Left cardiac atrium (tissue), 4 donors: ENCODE measurements at regions not wholly inside any gene's neighbourhood (a gene's known extent, or its start where the extent isn't known, plus 50 kb on each side); places are given as distances from the start of the nearest gene placed in this dataset.
"Not testable (repeated sequence)": the region's sequence is repeated elsewhere in the genome, so short reads cannot be mapped to it uniquely, and the experiment has no call there.

Source experiments
- ATAC-seq, 2 donors: fragments of 200-7000 bp; cut with Tn5 transposase; one replicate each; pipeline ENCODE4 v1.9.1; 2020; ENCODE audit warnings: mild to moderate bottlenecking in 2 of 2, moderate library complexity in 2 of 2
- DNase-seq: peaks from one replicate; pipeline ENCODE4 v3.0.0-alpha.2; 2020
- intact Hi-C, 2 donors: fragments of 100-400 bp; cut with DNase I; formaldehyde crosslinking; loops; one replicate each; pipeline versions ENCODE4 v1.14.1 to v1.15.1; 2022 to 2023
- donor health status: DM: no; HTN: yes; CAD: no.
- donor health status: DM: no; HTN: yes; CAD: no; lungs with severe emphysema.
- donor health status: DM: yes; HTN: yes; CAD: no.
- donor health status: Dilated cardiomyopathy.

DNA sequence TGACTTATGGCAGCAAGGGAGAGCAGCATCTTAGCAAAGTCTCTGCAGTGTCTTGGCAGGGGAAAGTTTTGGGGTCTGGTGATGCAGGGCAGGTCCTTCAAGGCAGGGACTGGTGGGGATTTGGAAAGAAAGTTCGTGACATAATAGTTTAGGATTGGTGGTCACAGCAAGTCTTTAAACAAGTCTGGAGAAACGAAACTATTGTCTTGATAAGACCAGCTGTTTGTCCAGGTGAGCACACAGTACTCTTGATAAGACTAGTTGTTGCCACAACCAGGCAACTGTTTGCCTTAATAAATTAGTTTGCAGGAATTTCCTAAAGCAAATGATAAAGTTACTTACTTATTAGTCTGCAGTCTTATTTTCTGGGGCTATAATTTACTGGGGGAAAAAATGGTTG, 136.1 kb downstream of the AKR1D1 start:
- no peak for DNase-seq
- no peak for ATAC-seq
- intact Hi-C loops = no loop called here

- intact Hi-C loops = no loop called here
- no peak for DNase-seq
- no peak for ATAC-seq
Observed at GRCh38 chr7:138214926-138215325, 138.7 kb downstream of the AKR1D1 start.

GRCh38 chr7:138220321-138220720, 144.1 kb downstream of the AKR1D1 start:
- ATAC-seq, intact Hi-C loops: not testable (repeated sequence)

GRCh38 chr7:138221388-138221787, 145.1 kb downstream of the AKR1D1 start:
- DNase-seq, ATAC-seq, intact Hi-C loops: not testable (repeated sequence)

More at GRCh38 chr7:138220321-138220720, 144.1 kb downstream of the AKR1D1 start:
- DNase-seq = not testable (repeated sequence)

- intact Hi-C loops = no loop called here
- no peak for ATAC-seq
Observed at GRCh38 chr7:138223402-138223879, 147.2 kb downstream of the AKR1D1 start.

DNA sequence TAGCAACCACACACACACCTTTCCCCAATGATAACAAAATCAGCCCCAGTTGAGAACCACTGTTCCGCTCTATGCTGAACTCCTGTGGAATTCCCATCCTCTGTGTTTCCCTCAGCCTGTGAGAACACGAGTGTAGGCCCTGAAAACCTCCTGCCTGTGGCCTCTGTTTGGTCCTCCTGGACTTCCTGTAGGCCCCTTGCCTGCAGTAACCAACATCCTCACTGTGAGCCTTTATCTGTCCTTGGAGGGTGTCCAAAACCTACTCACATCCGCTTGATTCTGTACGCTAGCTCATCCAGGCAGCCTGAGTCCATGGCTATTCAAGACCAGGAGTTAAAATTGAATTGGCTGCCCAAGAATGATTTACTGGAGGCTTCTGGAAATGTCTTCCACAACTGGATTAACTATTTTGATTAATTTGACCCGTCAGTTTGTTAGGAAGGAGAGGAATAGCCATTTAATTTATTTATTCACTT, 149.8 kb downstream of the AKR1D1 start:
- intact Hi-C loops = no loop called here
- ATAC-seq = peak; percentile 38 to 73
- DNase-seq = peak; percentile 50

More at GRCh38 chr7:138223402-138223879, 147.2 kb downstream of the AKR1D1 start:
- DNase-seq = no peak

DNA sequence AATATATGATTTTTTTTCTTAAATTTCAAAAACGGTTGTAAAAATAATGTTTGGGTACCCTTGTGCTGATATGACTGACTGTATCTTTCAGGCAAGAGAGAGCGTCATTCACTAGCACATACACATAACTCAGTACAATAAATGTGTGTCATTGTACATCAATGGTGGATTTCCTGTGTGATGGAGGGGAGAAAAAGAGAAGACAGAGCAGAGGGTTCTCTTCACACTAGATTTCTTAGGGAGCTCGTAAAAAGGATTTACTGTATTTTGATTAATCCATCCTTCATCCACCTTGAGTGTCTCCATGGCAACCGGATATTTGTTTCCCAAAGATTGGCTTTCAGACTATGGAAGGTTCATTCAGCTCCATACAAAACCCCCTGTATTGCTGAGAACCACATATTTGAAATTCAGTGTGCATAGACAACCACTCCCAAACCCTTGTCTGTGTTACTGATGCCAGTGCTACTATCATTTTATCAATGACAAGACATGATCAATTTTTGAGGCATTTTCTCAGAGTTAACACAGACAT, 150.6 kb downstream of the AKR1D1 start:
- ATAC-seq = no peak

DNA sequence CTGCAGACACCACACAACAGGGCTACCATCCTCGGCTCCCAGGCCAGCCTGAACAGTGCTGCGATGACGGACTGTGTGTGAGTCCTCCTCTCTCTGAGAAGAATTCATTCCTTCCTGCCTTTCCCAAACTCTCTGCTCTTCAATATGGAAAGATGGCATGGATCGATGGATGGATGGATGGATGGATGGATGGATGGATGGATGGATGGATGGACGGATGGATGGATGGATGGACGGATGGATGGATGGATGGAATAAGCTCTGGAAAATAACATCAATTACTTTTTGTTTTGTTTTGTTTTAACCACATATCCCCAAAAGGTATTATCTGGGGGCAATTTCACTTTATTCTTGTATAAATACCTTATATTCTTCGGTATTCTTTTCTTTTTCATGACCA, 151.9 kb downstream of the AKR1D1 start:
- intact Hi-C loops = no loop called here
- ATAC-seq = no peak
- no peak for DNase-seq

More for the DNA sequence above, 150.6 kb downstream of the AKR1D1 start:
- no peak for DNase-seq
- intact Hi-C loops = no loop called here

DNA sequence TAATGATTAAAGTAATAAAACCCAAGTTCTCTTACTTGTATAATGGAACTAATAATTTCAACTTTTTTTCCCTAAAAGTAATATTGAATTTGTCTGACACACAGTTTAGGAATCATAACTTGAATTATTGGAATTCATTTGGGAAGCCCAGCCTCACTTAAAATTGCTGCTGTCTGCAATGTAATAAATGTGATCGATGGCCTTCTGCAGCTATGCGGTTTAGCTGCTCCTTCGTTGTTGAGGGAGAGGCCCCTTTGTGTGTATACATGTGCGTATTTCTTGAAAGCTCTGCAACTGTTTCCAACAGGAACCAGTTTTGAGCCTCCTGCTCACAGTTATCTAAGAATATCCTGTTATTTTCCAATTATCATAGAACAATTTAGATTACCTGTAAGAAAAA, 152.5 kb downstream of the AKR1D1 start:
- intact Hi-C loops = no loop called here
- DNase-seq (no peak), ATAC-seq (no peak)

DNA sequence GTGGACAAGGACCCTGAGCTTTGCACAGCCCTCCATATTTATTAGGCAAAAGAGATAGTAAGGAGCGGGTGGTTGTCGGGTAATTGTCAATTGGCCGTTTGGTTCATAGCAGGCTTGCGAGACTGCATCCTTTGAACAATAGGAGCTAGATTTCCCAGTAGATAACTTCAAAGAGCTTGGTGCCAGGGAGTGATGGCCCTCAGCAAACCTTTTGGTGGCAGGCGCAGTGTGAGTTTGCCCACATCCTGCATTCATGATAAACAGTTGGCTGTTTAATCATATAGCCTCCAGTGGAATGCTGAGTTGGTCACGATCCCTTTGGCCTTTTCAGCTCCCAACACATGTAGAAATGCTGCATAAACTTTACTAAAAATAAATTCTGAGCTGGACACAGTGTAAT, 156.9 kb downstream of the AKR1D1 start:
- intact Hi-C loops = no loop called here
- ATAC-seq (no peak), DNase-seq (no peak)

- DNase-seq (no peak), ATAC-seq (peak in 1 of 2 donors; percentile 42)
- intact Hi-C loops = no loop called here
Observed at GRCh38 chr7:138235207-138235606, 158.9 kb downstream of the AKR1D1 start.

DNA sequence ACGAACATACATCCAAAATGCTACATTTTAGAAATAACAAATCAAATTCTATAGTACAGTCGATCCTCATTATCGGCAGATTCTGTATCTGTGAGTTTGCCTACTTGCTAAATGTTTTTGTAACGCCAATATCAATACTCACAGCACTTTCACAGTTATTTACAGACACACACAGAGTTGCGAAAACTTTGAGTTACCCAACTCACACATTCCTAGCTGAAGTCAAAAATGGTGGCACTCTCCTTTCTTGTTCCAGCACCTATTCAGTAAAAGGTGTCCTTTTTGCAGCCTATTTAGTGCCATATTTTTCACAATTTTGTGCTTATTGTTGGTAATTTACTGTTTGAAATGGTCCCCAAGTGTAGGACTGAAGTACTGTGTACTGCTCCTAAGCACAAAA, 161.7 kb downstream of the AKR1D1 start:
- intact Hi-C loops = no loop called here
- ATAC-seq (no peak), DNase-seq (no peak)

DNA sequence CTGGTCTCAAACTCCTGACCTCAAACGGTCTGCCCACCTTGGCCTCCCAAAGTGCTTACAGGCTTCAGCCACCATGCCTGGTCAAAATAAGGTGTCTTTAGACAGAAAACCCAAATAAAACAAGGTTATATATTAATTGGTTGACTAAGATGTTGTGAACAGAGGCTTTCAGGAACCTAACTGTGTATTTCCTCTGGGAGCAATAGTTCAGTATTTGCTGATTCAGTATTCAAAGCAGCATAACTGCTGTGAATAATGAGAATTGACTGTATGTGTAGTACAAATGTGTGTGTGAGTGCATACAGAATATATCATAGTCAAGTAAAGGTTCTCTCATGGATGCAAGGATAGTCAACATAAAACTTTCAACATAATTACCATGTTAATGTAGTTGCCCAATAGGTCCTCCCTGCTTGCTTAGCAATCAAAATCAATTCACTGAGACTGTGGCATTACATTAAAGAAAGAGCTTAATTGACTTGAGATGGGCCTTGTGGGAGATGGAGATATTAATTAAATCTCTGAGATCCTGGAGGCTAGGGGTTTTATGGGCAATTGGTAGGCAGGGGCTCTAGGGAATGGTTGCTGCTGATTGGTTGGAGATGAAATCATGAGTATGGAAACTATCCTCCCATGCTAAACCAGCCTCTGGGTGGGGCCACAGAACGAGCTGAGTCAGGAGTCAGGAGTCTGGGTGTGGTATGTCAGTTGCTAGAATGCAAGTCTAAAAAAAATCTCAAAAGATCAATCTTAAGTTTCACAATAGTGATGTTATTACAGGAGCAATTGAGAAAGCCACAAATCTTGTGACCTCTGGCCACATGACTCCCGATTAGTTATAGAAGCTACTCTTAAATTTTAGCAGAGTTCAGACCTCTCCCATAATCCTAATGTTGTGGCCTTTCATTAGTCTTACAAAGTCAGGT, 162.7 kb downstream of the AKR1D1 start:
- ATAC-seq = no peak
- intact Hi-C loops = no loop called here
- DNase-seq = no peak

- intact Hi-C loops = no loop called here
- ATAC-seq (peak in 1 of 2 donors; percentile 79), DNase-seq (no peak)
Observed at GRCh38 chr7:138243430-138243829, 167.2 kb downstream of the AKR1D1 start.

- intact Hi-C loops = no loop called here
Observed at GRCh38 chr7:138243836-138244235, 167.6 kb downstream of the AKR1D1 start.

DNA sequence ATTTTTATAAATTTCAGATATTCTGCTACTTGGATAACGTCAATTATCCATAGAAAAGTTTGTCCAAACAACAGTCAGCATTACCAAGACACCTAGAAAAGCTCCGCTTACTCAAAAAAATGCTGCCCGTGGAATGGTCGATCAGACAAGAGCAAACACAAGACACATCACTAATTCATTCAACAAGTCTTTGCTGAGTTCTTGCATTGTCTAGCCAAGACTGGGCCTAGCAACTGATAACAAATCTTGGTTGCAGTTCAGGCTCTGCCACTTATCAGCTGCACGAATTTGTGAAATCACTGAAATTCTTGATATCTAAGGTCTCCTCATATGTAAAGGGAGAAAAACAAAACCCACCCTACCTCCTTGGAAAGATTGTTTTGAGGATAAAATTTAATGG, 168.3 kb downstream of the AKR1D1 start:
- intact Hi-C loops = no loop called here
- DNase-seq (no peak), ATAC-seq (no peak)

More at GRCh38 chr7:138243836-138244235, 167.6 kb downstream of the AKR1D1 start:
- DNase-seq = no peak
- no peak for ATAC-seq

DNA sequence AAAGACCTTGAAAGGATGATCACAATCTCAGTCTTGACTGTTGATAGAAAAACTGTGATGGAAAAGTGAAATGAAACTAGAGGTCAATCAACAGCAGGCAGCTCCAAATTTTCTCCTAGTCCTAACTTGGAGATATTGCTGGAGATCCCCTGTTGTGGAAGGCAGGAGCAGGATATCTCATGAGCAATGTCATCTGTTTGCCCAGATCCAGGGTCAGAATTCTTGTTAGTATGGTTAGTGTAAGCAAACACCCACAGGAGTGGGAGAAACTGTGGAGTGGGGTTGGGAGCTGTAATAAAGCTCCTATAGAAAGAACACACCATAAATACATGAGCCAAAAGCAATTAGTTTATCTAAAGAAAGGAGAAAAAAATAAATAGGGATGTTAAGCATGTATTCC, 169.0 kb downstream of the AKR1D1 start:
- intact Hi-C loops = no loop called here
- ATAC-seq (no peak), DNase-seq (no peak)

GRCh38 chr7:138245682-138246081, 169.4 kb downstream of the AKR1D1 start:
- DNase-seq (no peak), ATAC-seq (peak; percentile 47 to 84)
- intact Hi-C loops = no loop called here

DNA sequence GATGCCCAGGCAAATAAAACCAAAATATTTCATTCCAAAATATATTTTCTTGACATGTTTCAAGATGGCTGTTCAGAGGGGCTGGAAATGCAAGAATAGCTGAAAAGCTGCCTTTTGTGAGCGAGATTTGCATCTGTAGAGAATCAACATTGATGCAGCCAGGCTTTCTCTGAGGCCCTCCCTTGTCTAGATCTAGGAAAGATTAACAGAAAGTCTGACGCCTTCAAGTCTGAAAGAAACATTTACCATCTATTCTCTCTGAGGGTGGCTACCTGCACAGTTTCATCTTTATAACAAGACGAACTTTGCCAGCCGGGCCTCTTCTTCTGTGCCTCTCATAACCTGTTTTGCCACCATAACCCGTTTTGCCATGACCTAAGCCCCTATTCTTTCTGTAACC, 170.2 kb downstream of the AKR1D1 start:
- intact Hi-C loops = no loop called here
- no peak for DNase-seq
- no peak for ATAC-seq

- intact Hi-C loops = no loop called here
- DNase-seq = no peak
- no peak for ATAC-seq
Observed at GRCh38 chr7:138247081-138247480, 170.8 kb downstream of the AKR1D1 start.
